ENCODE measurements at regions not wholly inside any gene's neighbourhood (a gene's known extent, or its start where the extent isn't known, plus 50 kb on each side); places are given as distances from the start of the nearest gene placed in this dataset.

DNA sequence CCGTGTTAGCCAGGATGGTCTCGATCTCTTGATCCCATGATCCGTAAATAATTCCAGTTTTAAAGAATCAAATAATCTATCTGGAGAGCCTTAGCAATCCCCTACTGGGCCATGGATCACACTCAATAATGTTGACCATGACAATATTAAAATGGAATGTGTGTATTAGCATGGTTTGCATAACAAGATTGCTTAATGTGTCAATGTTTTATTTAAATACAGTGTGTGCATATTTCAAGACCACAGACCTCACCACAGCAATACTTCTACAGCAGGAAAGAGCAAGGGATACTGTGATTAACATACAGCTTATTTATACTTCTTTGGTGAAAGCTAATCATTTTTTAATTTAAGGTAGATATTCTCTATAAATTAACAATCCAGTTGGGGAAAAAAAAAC is 470.4 kb downstream of the TFAP2B start:
- H3K9me3 Mint-ChIP-seq: no peaks in the 10 kb centered on the region
- H3K27ac Mint-ChIP-seq: no peak overlapping the region
- no peak overlapping the region for H3K4me3 Mint-ChIP-seq
- no peaks in the 10 kb centered on the region for H3K27me3 Mint-ChIP-seq
- H3K36me3 Mint-ChIP-seq: no peaks in the 10 kb centered on the region
- no peaks in the 10 kb centered on the region for H3K4me1 Mint-ChIP-seq (ENCODE audit: unreplicated experiment)
- TF ChIP-seq, protein P1, sequence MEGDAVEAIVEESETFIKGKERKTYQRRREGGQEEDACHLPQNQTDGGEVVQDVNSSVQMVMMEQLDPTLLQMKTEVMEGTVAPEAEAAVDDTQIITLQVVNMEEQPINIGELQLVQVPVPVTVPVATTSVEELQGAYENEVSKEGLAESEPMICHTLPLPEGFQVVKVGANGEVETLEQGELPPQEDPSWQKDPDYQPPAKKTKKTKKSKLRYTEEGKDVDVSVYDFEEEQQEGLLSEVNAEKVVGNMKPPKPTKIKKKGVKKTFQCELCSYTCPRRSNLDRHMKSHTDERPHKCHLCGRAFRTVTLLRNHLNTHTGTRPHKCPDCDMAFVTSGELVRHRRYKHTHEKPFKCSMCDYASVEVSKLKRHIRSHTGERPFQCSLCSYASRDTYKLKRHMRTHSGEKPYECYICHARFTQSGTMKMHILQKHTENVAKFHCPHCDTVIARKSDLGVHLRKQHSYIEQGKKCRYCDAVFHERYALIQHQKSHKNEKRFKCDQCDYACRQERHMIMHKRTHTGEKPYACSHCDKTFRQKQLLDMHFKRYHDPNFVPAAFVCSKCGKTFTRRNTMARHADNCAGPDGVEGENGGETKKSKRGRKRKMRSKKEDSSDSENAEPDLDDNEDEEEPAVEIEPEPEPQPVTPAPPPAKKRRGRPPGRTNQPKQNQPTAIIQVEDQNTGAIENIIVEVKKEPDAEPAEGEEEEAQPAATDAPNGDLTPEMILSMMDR (conservative IDR thresholded peaks at IDR 0.05): no peak
- no peak for DNase-seq (ENCODE audit: extremely low spot score, unreplicated experiment)

DNA sequence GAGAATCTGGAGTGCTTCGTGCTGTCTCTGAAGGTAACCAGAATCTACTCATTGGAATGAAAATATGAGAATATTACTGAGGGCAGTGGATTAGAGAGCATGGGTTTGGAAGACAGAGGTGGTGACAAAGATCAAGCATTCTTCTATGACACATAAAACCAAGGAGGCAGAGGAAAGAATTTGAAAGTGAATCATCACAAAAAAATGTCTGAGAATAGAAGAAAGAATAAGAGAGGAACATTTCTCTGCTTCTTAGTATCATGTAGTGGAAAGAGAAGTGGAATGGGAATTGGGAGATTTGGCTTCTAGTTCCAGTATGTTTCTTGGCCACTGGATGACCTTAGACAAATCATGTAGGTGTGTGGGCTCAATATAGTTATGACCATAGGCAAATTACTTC is 474.0 kb downstream of the TFAP2B start:
- H3K9me3 Mint-ChIP-seq: no peaks in the 10 kb centered on the region
- H3K27ac Mint-ChIP-seq: peak overlapping the region; percentile 4
- no peaks in the 10 kb centered on the region for H3K4me1 Mint-ChIP-seq (ENCODE audit: unreplicated experiment)
- H3K27me3 Mint-ChIP-seq: no peaks in the 10 kb centered on the region
- no peaks in the 10 kb centered on the region for H3K36me3 Mint-ChIP-seq
- TF ChIP-seq, protein P1 (conservative IDR thresholded peaks at IDR 0.05): no peak
- DNase-seq (ENCODE audit: extremely low spot score, unreplicated experiment): no peak
- no peak overlapping the region for H3K4me3 Mint-ChIP-seq

DNA sequence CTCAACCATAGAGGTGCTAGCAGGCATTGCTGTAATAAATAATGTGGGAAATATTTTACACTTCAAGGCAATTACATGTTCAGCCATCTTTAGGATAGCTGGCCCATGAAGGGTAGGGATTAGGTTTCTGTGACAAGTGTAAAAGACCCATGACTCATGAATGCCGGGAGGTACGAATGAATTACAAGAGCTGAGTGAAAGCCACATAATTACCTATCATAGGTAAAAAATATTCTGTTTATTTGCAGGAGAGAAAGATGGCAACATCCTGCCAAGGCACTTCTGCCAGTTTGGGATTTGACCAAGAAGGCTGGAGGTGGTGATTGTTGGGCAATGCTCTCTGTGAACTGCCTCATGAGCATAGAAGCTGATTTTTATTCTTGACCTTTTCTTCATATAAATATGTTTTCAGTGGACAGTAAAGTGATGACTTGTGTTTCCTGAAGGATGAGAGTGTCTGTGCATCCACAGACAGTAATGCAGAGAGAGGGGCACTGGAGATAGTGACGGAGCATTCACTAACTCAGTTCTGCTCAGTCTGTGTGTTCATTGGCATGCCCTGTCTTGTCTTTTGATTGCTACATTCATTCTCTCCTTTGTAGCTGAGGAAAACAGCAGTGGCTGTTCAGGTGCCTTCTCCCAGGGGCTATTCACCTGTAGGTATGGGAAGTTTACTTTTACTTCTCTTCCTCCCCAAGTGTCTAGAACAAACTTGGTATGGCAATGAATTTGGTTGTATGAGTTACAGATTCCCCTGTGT is 481.1 kb downstream of the TFAP2B start:
- H3K4me1 Mint-ChIP-seq (ENCODE audit: unreplicated experiment): no peaks in the 10 kb centered on the region
- no peaks in the 10 kb centered on the region for H3K9me3 Mint-ChIP-seq
- no peaks in the 10 kb centered on the region for H3K27me3 Mint-ChIP-seq
- TF ChIP-seq, protein P1 (conservative IDR thresholded peaks at IDR 0.05): no peak
- no peak overlapping the region for H3K4me3 Mint-ChIP-seq
- peak overlapping the region; percentile 37 for H3K27ac Mint-ChIP-seq
- no peaks in the 10 kb centered on the region for H3K36me3 Mint-ChIP-seq
- no peak for DNase-seq (ENCODE audit: extremely low spot score, unreplicated experiment)

DNA sequence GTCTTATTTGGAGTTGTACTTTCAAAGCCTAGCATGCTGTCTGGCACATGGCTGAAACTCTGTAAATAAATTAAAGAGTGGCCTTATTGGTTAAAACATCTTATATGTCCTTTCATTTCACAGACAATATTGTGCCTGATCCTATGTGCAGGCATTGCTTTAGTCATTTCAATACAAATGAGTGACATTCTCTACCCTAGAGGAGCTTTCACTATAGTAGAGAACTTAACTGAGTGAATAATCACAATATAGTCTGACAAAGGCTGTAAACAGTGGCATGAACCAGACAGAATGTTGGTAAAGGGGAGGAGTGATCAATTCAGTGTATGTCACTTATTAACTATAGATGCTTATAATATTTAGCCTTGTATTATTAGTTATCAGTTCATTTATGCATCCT is 481.8 kb downstream of the TFAP2B start:
- no peaks in the 10 kb centered on the region for H3K9me3 Mint-ChIP-seq
- H3K36me3 Mint-ChIP-seq: no peaks in the 10 kb centered on the region
- no peak for DNase-seq (ENCODE audit: extremely low spot score, unreplicated experiment)
- no peak overlapping the region for H3K4me3 Mint-ChIP-seq
- TF ChIP-seq, protein P1 (conservative IDR thresholded peaks at IDR 0.05): no peak
- H3K4me1 Mint-ChIP-seq (ENCODE audit: unreplicated experiment): no peaks in the 10 kb centered on the region
- peak overlapping the region; percentile 37 for H3K27ac Mint-ChIP-seq
- H3K27me3 Mint-ChIP-seq: no peaks in the 10 kb centered on the region

DNA sequence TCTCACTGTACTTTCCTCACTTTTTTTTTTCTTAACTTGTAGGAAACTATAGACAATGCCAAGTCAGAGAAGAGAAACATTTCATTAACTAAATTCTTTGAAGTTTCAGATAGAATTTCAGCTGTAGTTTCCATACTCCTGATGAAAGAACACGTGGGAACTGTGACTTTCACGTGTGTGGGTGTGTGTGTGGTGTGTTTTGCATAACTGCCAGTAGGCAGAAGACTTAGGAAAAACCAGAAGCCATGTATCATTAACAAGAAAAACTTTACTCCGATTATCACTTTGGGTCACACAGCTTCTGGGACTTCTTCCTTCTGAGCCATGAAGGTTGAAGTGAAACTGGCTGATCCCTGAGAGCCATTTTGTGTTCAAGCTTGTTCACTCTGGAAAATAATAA is 483.3 kb downstream of the TFAP2B start:
- Mint-ChIP-seq H3K27me3 (no peaks in the 10 kb centered on the region), H3K4me3 (no peak overlapping the region), H3K36me3 (no peaks in the 10 kb centered on the region), H3K9me3 (no peaks in the 10 kb centered on the region), H3K27ac (no peak overlapping the region), H3K4me1 (ENCODE audit: unreplicated experiment) (no peaks in the 10 kb centered on the region)
- TF ChIP-seq, protein P1 (conservative IDR thresholded peaks at IDR 0.05): no peak
- no peak for DNase-seq (ENCODE audit: extremely low spot score, unreplicated experiment)
